Astrocyte (in vitro differentiated cells and primary cell): ENCODE measurements at regions not wholly inside any gene's neighbourhood (a gene's known extent, or its start where the extent isn't known, plus 50 kb on each side); places are given as distances from the start of the nearest gene placed in this dataset.
A peak's percentile ranks its signal among the peaks of the same experiment; 100 is the strongest.

ENCODE experiments used
- DNase-seq: peaks from one replicate; pipeline ENCODE4 v3.0.0-alpha.2; 2010; ENCODE audit warnings: low read depth
- FAIRE-seq: peaks from 2 replicates; lab custom pipeline; 2011; peaks lifted over from hg19 to GRCh38; lab: Jason Lieb, UNC
- H2AFZ ChIP-seq: 2 replicates; pipeline ENCODE4 v1.6.0; 2012; ENCODE audit warnings: low read depth, low read length, inconsistent platforms
- H3K27ac ChIP-seq: 2 replicates; pipeline ENCODE4 v1.5.1; 2011; ENCODE audit warnings: low read depth, low read length, inconsistent platforms
- H3K27me3 ChIP-seq: 2 replicates; pipeline ENCODE4 v1.6.0; 2011; ENCODE audit warnings: low read length, inconsistent platforms; ENCODE audit not compliant: insufficient read depth
- H3K36me3 ChIP-seq: 2 replicates; pipeline ENCODE4 v1.5.1; 2011; ENCODE audit warnings: low read length, inconsistent platforms; ENCODE audit not compliant: insufficient read depth
- H3K4me1 ChIP-seq: 2 replicates; pipeline ENCODE4 v1.5.1; 2011; ENCODE audit warnings: low read length, inconsistent platforms; ENCODE audit not compliant: insufficient read depth
- H3K4me2 ChIP-seq: 2 replicates; pipeline ENCODE4 v1.6.0; 2012; ENCODE audit warnings: low read length, inconsistent platforms
- H3K4me3 ChIP-seq: 2 replicates; pipeline ENCODE4 v1.5.1; 2011; ENCODE audit warnings: low read depth, mild to moderate bottlenecking, low read length, inconsistent platforms; ENCODE audit not compliant: insufficient read depth
- H3K79me2 ChIP-seq: 2 replicates; pipeline ENCODE4 v1.6.0; 2012; ENCODE audit warnings: mild to moderate bottlenecking, low read length, inconsistent platforms; ENCODE audit not compliant: insufficient read depth
- H3K9ac ChIP-seq: 2 replicates; pipeline ENCODE4 v1.6.0; 2012; ENCODE audit warnings: mild to moderate bottlenecking, low read length, inconsistent platforms
- H3K9me3 ChIP-seq: 2 replicates; pipeline ENCODE4 v1.5.1; 2012; ENCODE audit warnings: low read depth, mild to moderate bottlenecking, low read length, inconsistent platforms; ENCODE audit not compliant: insufficient read depth
- H4K20me1 ChIP-seq: 2 replicates; pipeline ENCODE4 v1.6.0; 2012; ENCODE audit warnings: low read length, inconsistent platforms; ENCODE audit not compliant: insufficient read depth
- H3K27ac Mint-ChIP-seq: one replicate; pipeline ENCODE4 v1.8.0; 2021; ENCODE audit warnings: mild to moderate bottlenecking, mixed read lengths; ENCODE audit not compliant: unreplicated experiment
- H3K27me3 Mint-ChIP-seq: one replicate; pipeline ENCODE4 v1.8.0; 2021; ENCODE audit warnings: low read depth, mixed read lengths; ENCODE audit not compliant: unreplicated experiment
- H3K36me3 Mint-ChIP-seq: one replicate; pipeline ENCODE4 v1.8.0; 2021; ENCODE audit warnings: low read depth, mixed read lengths; ENCODE audit not compliant: unreplicated experiment
- H3K4me1 Mint-ChIP-seq: one replicate; pipeline ENCODE4 v1.8.0; 2021; ENCODE audit warnings: low read depth, mixed read lengths; ENCODE audit not compliant: unreplicated experiment
- H3K4me3 Mint-ChIP-seq: one replicate; pipeline ENCODE4 v1.8.0; 2021; ENCODE audit warnings: mild to moderate bottlenecking, moderate library complexity, mixed read lengths; ENCODE audit not compliant: unreplicated experiment
- H3K9me3 Mint-ChIP-seq: one replicate; pipeline ENCODE4 v1.8.0; 2021; ENCODE audit warnings: mild to moderate bottlenecking, mixed read lengths; ENCODE audit not compliant: unreplicated experiment
- CTCF ChIP-seq: IDR thresholded peaks from 2 replicates; pipeline ENCODE4 v1.5.1; 2011; ENCODE audit warnings: low read depth, mild to moderate bottlenecking, inconsistent platforms, low read length, moderate library complexity; ENCODE audit not compliant: insufficient read depth
- EZH2 ChIP-seq: IDR thresholded peaks from 2 replicates; pipeline ENCODE4 v1.6.1; 2012; ENCODE audit warnings: mild to moderate bottlenecking, low read length, inconsistent platforms; ENCODE audit not compliant: insufficient read depth

GRCh38 chr15:69941706-69942495 lies 155.8 kb downstream of the TLE3 start:
- H3K9me3 ChIP-seq: no peaks in the 10 kb centered on the region
- H3K36me3 Mint-ChIP-seq: peaks cover 2% of the 10 kb centered on the region

GRCh38 chr15:69943637-69944036 lies 154.1 kb downstream of the TLE3 start:
- Histone ChIP-seq H3K4me3 (no peak overlapping the region), H3K9ac (no peak overlapping the region), H2AFZ (no peak overlapping the region), H3K36me3 (no peaks in the 10 kb centered on the region), H3K27me3 (peaks cover 22% of the 10 kb centered on the region), H3K79me2 (no peaks in the 10 kb centered on the region), H4K20me1 (no peaks in the 10 kb centered on the region), H3K9me3 (no peaks in the 10 kb centered on the region), H3K4me1 (no peaks in the 10 kb centered on the region), H3K27ac (no peak overlapping the region), H3K4me2 (no peak overlapping the region)
- TF ChIP-seq CTCF: no peak
- no peak for TF ChIP-seq EZH2
- H3K9me3 Mint-ChIP-seq: peaks cover 4% of the 10 kb centered on the region
- peaks cover 36% of the 10 kb centered on the region for H3K27me3 Mint-ChIP-seq
- DNase-seq (no peak), FAIRE-seq (no peak)
- H3K4me3 Mint-ChIP-seq: no peak overlapping the region
- H3K36me3 Mint-ChIP-seq: peaks cover 2% of the 10 kb centered on the region
- no peak overlapping the region for H3K27ac Mint-ChIP-seq
- peaks cover 7% of the 10 kb centered on the region for H3K4me1 Mint-ChIP-seq

More at GRCh38 chr15:69941706-69942495, 155.8 kb downstream of the TLE3 start:
- peaks cover 9% of the 10 kb centered on the region for H3K9me3 Mint-ChIP-seq
- H3K27me3 Mint-ChIP-seq: peaks cover 27% of the 10 kb centered on the region
- Histone ChIP-seq H3K79me2 (no peaks in the 10 kb centered on the region), H3K4me1 (no peaks in the 10 kb centered on the region), H3K4me2 (no peak overlapping the region), H3K4me3 (no peak overlapping the region), H3K36me3 (no peaks in the 10 kb centered on the region), H2AFZ (no peak overlapping the region), H3K27me3 (peaks cover 22% of the 10 kb centered on the region), H4K20me1 (no peaks in the 10 kb centered on the region), H3K27ac (no peak overlapping the region), H3K9ac (no peak overlapping the region)
- H3K4me1 Mint-ChIP-seq: peaks cover 7% of the 10 kb centered on the region
- H3K27ac Mint-ChIP-seq: no peak overlapping the region
- no peak overlapping the region for H3K4me3 Mint-ChIP-seq
- DNase-seq: no peak
- FAIRE-seq: no peak
- TF ChIP-seq EZH2 (no peak), CTCF (no peak)

GRCh38 chr15:69945729-69946128 lies 152.0 kb downstream of the TLE3 start:
- H3K27me3 Mint-ChIP-seq: peaks cover 28% of the 10 kb centered on the region
- Histone ChIP-seq H3K4me1 (no peaks in the 10 kb centered on the region), H3K27me3 (peaks cover 14% of the 10 kb centered on the region), H3K4me3 (no peak overlapping the region), H2AFZ (no peak overlapping the region), H3K27ac (no peak overlapping the region), H3K9ac (no peak overlapping the region), H3K79me2 (no peaks in the 10 kb centered on the region), H3K36me3 (no peaks in the 10 kb centered on the region), H3K9me3 (no peaks in the 10 kb centered on the region), H3K4me2 (no peak overlapping the region), H4K20me1 (no peaks in the 10 kb centered on the region)
- H3K36me3 Mint-ChIP-seq: peaks cover 2% of the 10 kb centered on the region
- peak overlapping the region; percentile 45 for H3K27ac Mint-ChIP-seq
- H3K9me3 Mint-ChIP-seq: peaks cover 4% of the 10 kb centered on the region
- H3K4me1 Mint-ChIP-seq: peaks cover 3% of the 10 kb centered on the region
- no peak overlapping the region for H3K4me3 Mint-ChIP-seq
- DNase-seq (no peak), FAIRE-seq (no peak)
- no peak for TF ChIP-seq CTCF
